ENCODE measurements at regions not wholly inside any gene's neighbourhood (a gene's known extent, or its start where the extent isn't known, plus 50 kb on each side); places are given as distances from the start of the nearest gene placed in this dataset.

- TF ChIP-seq HIC1 (tag by site-specific recombination; IDR thresholded peaks at IDR 0.05) (no peak), OSR2 (tag by site-specific recombination; IDR thresholded peaks at IDR 0.05) (no peak), ZNF529 (tag by site-specific recombination; IDR thresholded peaks at IDR 0.05; ENCODE audit: insufficient replicate concordance) (no peak), ZNF266 (tag by site-specific recombination; IDR thresholded peaks at IDR 0.05; ENCODE audit: low read depth) (no peak)
Observed at GRCh38 chr3:181461381-181461780, 250.3 kb upstream of the SOX2 start (continued).

GRCh38 chr3:181459516-181459915, 252.2 kb upstream of the SOX2 start:
- H3K36me3 ChIP-seq (ENCODE audit: control insufficient read depth in 2 of 2, insufficient read depth in 1 of 2, low read length in 2 of 2) = no peaks in the 10 kb centered on the region
- H3K27ac ChIP-seq (ENCODE audit: extremely low read depth, low read depth, low read length) = no peak overlapping the region
- H3K9me3 ChIP-seq (ENCODE audit: control insufficient read depth, insufficient read depth, low read depth, low read length) = no peaks in the 10 kb centered on the region
- CTCF ChIA-PET = no interaction called here
- no peak overlapping the region for H3K4me3 ChIP-seq (ENCODE audit: low read depth, low read length)
- no peaks in the 10 kb centered on the region for H3K4me1 ChIP-seq (ENCODE audit: control insufficient read depth, insufficient read depth, low read length)
- POLR2A ChIA-PET = no interaction called here
- TF ChIP-seq ZNF148 (tag by site-specific recombination; IDR thresholded peaks at IDR 0.05; ENCODE audit: borderline replicate concordance) (no peak), ZNF394 (tag by site-specific recombination; IDR thresholded peaks at IDR 0.05; ENCODE audit: borderline replicate concordance) (no peak), ZNF37A (tag by site-specific recombination; IDR thresholded peaks at IDR 0.05) (no peak), ZNF398 (tag by site-specific recombination; IDR thresholded peaks at IDR 0.05) (no peak), AEBP2 (tag by site-specific recombination; IDR thresholded peaks at IDR 0.05; ENCODE audit: borderline replicate concordance) (no peak), SALL2 (tag by site-specific recombination; IDR thresholded peaks at IDR 0.05; ENCODE audit: borderline replicate concordance) (no peak), ZNF670 (tag by site-specific recombination; IDR thresholded peaks at IDR 0.05; ENCODE audit: low read depth) (no peak), ZBTB49 (tag by site-specific recombination; IDR thresholded peaks at IDR 0.05; ENCODE audit: low read depth) (no peak), ZNF558 (tag by site-specific recombination; IDR thresholded peaks at IDR 0.05) (no peak), ZSCAN4 (tag by site-specific recombination; IDR thresholded peaks at IDR 0.05) (no peak), ZNF223 (tag by site-specific recombination; IDR thresholded peaks at IDR 0.05) (no peak), ZNF747 (tag by site-specific recombination; IDR thresholded peaks at IDR 0.05) (no peak), GLI2 (tag by site-specific recombination; IDR thresholded peaks at IDR 0.05; ENCODE audit: borderline replicate concordance, low read depth) (no peak), ZNF555 (tag by site-specific recombination; conservative IDR thresholded peaks at IDR 0.05) (no peak), ZNF548 (tag by site-specific recombination; IDR thresholded peaks at IDR 0.05) (no peak), ZNF433 (tag by site-specific recombination; IDR thresholded peaks at IDR 0.05; ENCODE audit: low read depth) (no peak), SP3 (tag by site-specific recombination; IDR thresholded peaks at IDR 0.05) (no peak), SP7 (tag by site-specific recombination; IDR thresholded peaks at IDR 0.05) (no peak)

Measured in HEK293 (cell line).